Endothelial cell of umbilical vein (primary cell): ENCODE measurements at regions not wholly inside any gene's neighbourhood (a gene's known extent, or its start where the extent isn't known, plus 50 kb on each side); places are given as distances from the start of the nearest gene placed in this dataset.

Source experiments
- BruUV-seq: library from RNA; stranded (reverse); fragments of 400-500 nt; replicated peaks from 2 replicates; lab custom pipeline; 2021; lab: Mats Ljungman, UMichigan
- CTCF ChIA-PET: fragments of 300-600, 350-600 bp; sonication (Branson Sonifier 250); formaldehyde crosslinking; loops from one replicate; lab custom pipeline; 2021; ENCODE audit warnings: antibody characterized with exemption, inconsistent platforms; lab: Charles Lee
- POLR2A ChIA-PET: fragments of 300-600, 350-600 bp; sonication (Branson Sonifier 250); formaldehyde crosslinking; loops from one replicate; lab custom pipeline; 2021; ENCODE audit warnings: antibody characterized with exemption, inconsistent platforms; lab: Charles Lee
- DNase-seq: peaks from one replicate; pipeline ENCODE4 v3.0.0-alpha.2; 2011; ENCODE audit warnings: low read depth, low spot score
- FAIRE-seq: peaks from 2 replicates; lab custom pipeline; 2011; peaks lifted over from hg19 to GRCh38; lab: Jason Lieb, UNC
- H2AFZ ChIP-seq: 2 replicates; pipeline ENCODE4 v1.6.0; 2012; ENCODE audit warnings: low read depth, low read length, control low read depth, inconsistent platforms
- H3K27ac ChIP-seq: 2 replicates; pipeline ENCODE4 v1.5.1; 2011; ENCODE audit warnings: low read depth, mild to moderate bottlenecking, control low read depth, low read length, moderate library complexity; ENCODE audit not compliant: insufficient read depth
- H3K27me3 ChIP-seq, 2 experiments: 2 replicates each; pipeline versions ENCODE4 v1.6.0 to v1.6.1; 2011; ENCODE audit warnings: low read length in 2 of 2, mixed read lengths in 1 of 2; ENCODE audit not compliant: control insufficient read depth in 2 of 2, insufficient read depth in 2 of 2
- H3K36me3 ChIP-seq, 2 experiments: 2 replicates in 1 of 2; 3 replicates in 1 of 2; pipeline ENCODE4 v1.5.1; 2011; ENCODE audit warnings: low read length in 2 of 2, mild to moderate bottlenecking in 1 of 2, moderate library complexity in 1 of 2; ENCODE audit not compliant: control insufficient read depth in 2 of 2, insufficient read depth in 2 of 2; ENCODE audit errors: extremely low read depth in 1 of 2
- H3K4me1 ChIP-seq: 3 replicates; pipeline ENCODE4 v1.5.1; 2011; ENCODE audit warnings: mild to moderate bottlenecking, low read length; ENCODE audit not compliant: control insufficient read depth, insufficient read depth; ENCODE audit errors: extremely low read depth
- H3K4me2 ChIP-seq: 2 replicates; pipeline ENCODE4 v1.6.1; 2011; ENCODE audit warnings: low read length, control low read depth, mixed read lengths; ENCODE audit not compliant: insufficient read depth
- H3K4me3 ChIP-seq, 3 experiments: fragments of 200-600 bp in 1 of 3; sonication (generic), shearing (Covaris generic) in 1 of 3; replicated peaks in 1 of 3; 2 replicates each; pipeline ENCODE4 v1.5.1; 2011 to 2016; ENCODE audit warnings: control low read depth in 3 of 3, low read length in 3 of 3, mild to moderate bottlenecking in 2 of 3, inconsistent platforms in 1 of 3, low read depth in 1 of 3, moderate library complexity in 1 of 3; ENCODE audit not compliant: insufficient read depth in 1 of 3
- H3K79me2 ChIP-seq: 2 replicates; pipeline ENCODE4 v1.6.0; 2012; ENCODE audit warnings: low read length, inconsistent platforms; ENCODE audit not compliant: control insufficient read depth, insufficient read depth
- H3K9ac ChIP-seq: replicated peaks from 2 replicates; pipeline ENCODE3; 2011; ENCODE audit warnings: low read length, control low read depth; ENCODE audit not compliant: insufficient read depth; ENCODE audit errors: extremely low read depth
- H3K9me1 ChIP-seq: replicated peaks from 3 replicates; pipeline ENCODE4 v1.6.0; 2011; ENCODE audit warnings: mild to moderate bottlenecking, low read length; ENCODE audit not compliant: control insufficient read depth, insufficient read depth; ENCODE audit errors: extremely low read depth
- H3K9me3 ChIP-seq: replicated peaks from 2 replicates; pipeline ENCODE4 v1.5.1; 2012; ENCODE audit warnings: low read length, inconsistent platforms; ENCODE audit not compliant: control insufficient read depth, insufficient read depth
- H4K20me1 ChIP-seq: replicated peaks from 2 replicates; pipeline ENCODE3; 2011; ENCODE audit warnings: mild to moderate bottlenecking, low read length; ENCODE audit not compliant: control insufficient read depth, insufficient read depth; ENCODE audit errors: extremely low read depth
- CTCF ChIP-seq, 2 donors: IDR thresholded peaks; 1 replicate in 1 of 2; 2 replicates in 1 of 2; pipeline ENCODE4 v1.5.1; 2011; ENCODE audit warnings: low read length in 2 of 2, mild to moderate bottlenecking in 2 of 2, moderate library complexity in 2 of 2, control low read depth in 1 of 2, inconsistent platforms in 1 of 2, low read depth in 1 of 2; ENCODE audit not compliant: insufficient read depth in 1 of 2; ENCODE audit errors: extremely low read depth in 1 of 2
- EZH2 ChIP-seq: IDR thresholded peaks from 2 replicates; pipeline ENCODE4 v1.6.1; 2012; ENCODE audit warnings: borderline replicate concordance, low read depth, mild to moderate bottlenecking, moderate library complexity, low read length, inconsistent platforms; ENCODE audit not compliant: severe bottlenecking
- FOS ChIP-seq: IDR thresholded peaks from 2 replicates; pipeline ENCODE4 v1.6.1; 2011; ENCODE audit warnings: mild to moderate bottlenecking, low read length, moderate library complexity, borderline replicate concordance; ENCODE audit not compliant: insufficient read depth
- GATA2 ChIP-seq: IDR thresholded peaks from 2 replicates; pipeline ENCODE4 v1.7.0; 2011; ENCODE audit warnings: low read depth, mild to moderate bottlenecking, moderate library complexity, mixed read lengths, low read length; ENCODE audit not compliant: insufficient read length, insufficient read depth
- JUN ChIP-seq: IDR thresholded peaks from 2 replicates; pipeline ENCODE4 v1.6.1; 2011; ENCODE audit warnings: borderline replicate concordance, low read depth; ENCODE audit not compliant: insufficient read length, insufficient read depth
- MAX ChIP-seq: IDR thresholded peaks from 2 replicates; pipeline ENCODE4 v1.6.1; 2011; ENCODE audit not compliant: insufficient read depth, insufficient read length
- MYC ChIP-seq: IDR thresholded peaks from one replicate; pipeline ENCODE4 v1.6.1; 2011; ENCODE audit warnings: mild to moderate bottlenecking, low read depth, low read length
- POLR2A ChIP-seq: IDR thresholded peaks from 2 replicates; pipeline ENCODE4 v1.6.1; 2012; ENCODE audit warnings: low read depth, mild to moderate bottlenecking, control low read depth, low read length
- POLR2AphosphoS5 ChIP-seq: IDR thresholded peaks from 2 replicates; pipeline ENCODE4 v1.6.1; 2012; ENCODE audit warnings: low read depth, mild to moderate bottlenecking, control low read depth, low read length, moderate library complexity; ENCODE audit not compliant: insufficient read depth
- dilution Hi-C: fragments of 300-500 bp; cut with MboI; formaldehyde crosslinking; loops from one replicate; pipeline ENCODE4 v1.15.0; 2019; ENCODE audit warnings: low sequenced_read_pairs; ENCODE audit not compliant: extremely low pct_ligation_motif_present
- intact Hi-C: fragments of 100-400 bp; cut with micrococcal nuclease; formaldehyde crosslinking; loops from one replicate; pipeline ENCODE4 v1.10.0; 2022

GRCh38 chr5:58326022-58326421 is 133.9 kb downstream of the PLK2 start:
- TF ChIP-seq FOS = no peak
- dilution Hi-C loops (no loop called here), intact Hi-C loops (no loop called here)
- no peaks in the 10 kb centered on the region for H3K79me2 ChIP-seq
- no peak overlapping the region for H3K4me3 ChIP-seq
- H3K27me3 ChIP-seq = no peaks in the 10 kb centered on the region
- peaks cover 15% of the 10 kb centered on the region for H3K4me1 ChIP-seq
- no peak overlapping the region for H3K27ac ChIP-seq
- no peak overlapping the region for H2AFZ ChIP-seq
- no peak overlapping the region for H3K9ac ChIP-seq
- ChIA-PET CTCF (interaction anchor here (0.7 to 1.2 kb wide), 7 partner anchors 9 to 138 kb away, joined by 3 to 4 read pairs (median 3); no protein-coding TSS in a partner anchor), POLR2A (no interaction called here)
- DNase-seq (peak; percentile 26), FAIRE-seq (no peak)
- H3K9me3 ChIP-seq = no peaks in the 10 kb centered on the region
- BruUV-seq = no TSS peak
- no peak overlapping the region for H3K4me2 ChIP-seq
- H4K20me1 ChIP-seq = no peaks in the 10 kb centered on the region
- no peaks in the 10 kb centered on the region for H3K9me1 ChIP-seq
- no peaks in the 10 kb centered on the region for H3K36me3 ChIP-seq

- Histone ChIP-seq H3K4me2 (peak overlapping the region; percentile 25), H3K27me3 (no peaks in the 10 kb centered on the region), H3K27ac (peak overlapping the region; percentile 8), H4K20me1 (no peaks in the 10 kb centered on the region), H3K4me1 (peaks cover 29% of the 10 kb centered on the region), H3K4me3 (no peak overlapping the region), H3K9me3 (no peaks in the 10 kb centered on the region), H3K9ac (no peak overlapping the region), H3K9me1 (no peaks in the 10 kb centered on the region), H3K36me3 (no peaks in the 10 kb centered on the region), H3K79me2 (no peaks in the 10 kb centered on the region), H2AFZ (peak overlapping the region; percentile 61)
- CTCF ChIA-PET = no interaction called here
- intact Hi-C loops = no loop called here
- POLR2A ChIA-PET = no interaction called here
- BruUV-seq = no TSS peak
- TF ChIP-seq POLR2A (no peak), MAX (no peak), GATA2 (peak; percentile 75), FOS (peak; percentile 47), POLR2AphosphoS5 (peak; percentile 43), JUN (no peak), MYC (no peak), CTCF (IDR thresholded peaks at IDR 0.05; ENCODE audit: extremely low read depth in 1 of 2, insufficient read depth in 1 of 2, low read depth in 1 of 2, low read length in 2 of 2) (no peak), EZH2 (no peak)
- dilution Hi-C loops = no loop called here
- peak; percentile 61 for FAIRE-seq
- DNase-seq = peak; percentile 68
Measured at GRCh38 chr5:58322453-58322852, 137.4 kb downstream of the PLK2 start.
